HCT116 (cell line): ENCODE measurements at regions not wholly inside any gene's neighbourhood (a gene's known extent, or its start where the extent isn't known, plus 50 kb on each side); places are given as distances from the start of the nearest gene placed in this dataset.

ENCODE experiments used
- ATAC-seq: fragments of 200-7000 bp; cut with Tn5 transposase; 2 replicates; pipeline ENCODE4 v1.9.1; 2020; ENCODE audit warnings: mild to moderate bottlenecking, moderate library complexity
- BruUV-seq: library from RNA; stranded (reverse); fragments of 400-500 nt; replicated peaks from 2 replicates; lab custom pipeline; 2021; lab: Mats Ljungman, UMichigan
- CTCF ChIA-PET: fragments of 300-600 bp; sonication (Branson Sonifier 250); formaldehyde crosslinking; loops from one replicate; lab custom pipeline; 2021; ENCODE audit warnings: antibody characterized with exemption; lab: Charles Lee
- POLR2A ChIA-PET: fragments of 300-600, 350-600 bp; sonication (Branson Sonifier 250); formaldehyde crosslinking; loops from one replicate; lab custom pipeline; 2021; ENCODE audit warnings: antibody characterized with exemption; lab: Charles Lee
- RAD21 ChIA-PET, 2 experiments: fragments of 300-600 bp; sonication (Branson Sonifier 250); formaldehyde crosslinking; loops; one replicate each; lab custom pipeline; 2023; ENCODE audit warnings: low total read pairs in 2 of 2; ENCODE audit not compliant: uncharacterized antibody in 2 of 2, unreplicated experiment in 2 of 2, low non-redundant PET in 1 of 2; lab: Charles Lee
- DNase-seq: peaks from one replicate; pipeline ENCODE4 v3.0.0-alpha.2; 2010; ENCODE audit warnings: low read depth, low spot score
- H2AFZ ChIP-seq: fragments of 200-600 bp; shearing (Covaris generic), sonication (generic); 2 replicates; pipeline ENCODE4 v1.6.1; 2017; ENCODE audit warnings: low read depth, mixed run types, mixed read lengths, antibody characterized with exemption, low read length; ENCODE audit not compliant: poor library complexity, severe bottlenecking
- H3K27ac ChIP-seq: 2 replicates; pipeline ENCODE4 v1.5.1; 2012; ENCODE audit warnings: low read depth, low read length
- H3K27me3 ChIP-seq: fragments of 200-600 bp; sonication (generic); 2 replicates; pipeline ENCODE4 v1.6.1; 2016; ENCODE audit warnings: mixed run types, low read length, mixed read lengths; ENCODE audit not compliant: insufficient read depth
- H3K36me3 ChIP-seq, 2 experiments: fragments of 200-500 bp in 1 of 2; fragments of 200-600 bp in 1 of 2; sonication (Bioruptor generic) in 1 of 2; sonication (generic) in 1 of 2; 2 replicates each; pipeline versions ENCODE4 v1.5.1 to v1.6.1; 2014 to 2016; ENCODE audit warnings: low read length in 2 of 2, inconsistent platforms in 1 of 2, mixed read lengths in 1 of 2, mixed run types in 1 of 2; ENCODE audit not compliant: insufficient read depth in 2 of 2, control insufficient read depth in 1 of 2
- H3K4me1 ChIP-seq, 2 experiments: fragments of 200-600 bp in 1 of 2; sonication (generic) in 1 of 2; 2 replicates each; pipeline versions ENCODE4 v1.5.1 to v1.6.1; 2012 to 2017; ENCODE audit warnings: low read length in 2 of 2, inconsistent platforms in 1 of 2, mild to moderate bottlenecking in 1 of 2, mixed read lengths in 1 of 2, mixed run types in 1 of 2, moderate library complexity in 1 of 2; ENCODE audit not compliant: insufficient read depth in 2 of 2, control insufficient read depth in 1 of 2
- H3K4me2 ChIP-seq: fragments of 200-600 bp; sonication (generic); 2 replicates; pipeline ENCODE4 v1.6.1; 2017; ENCODE audit warnings: mixed run types, low read length, mixed read lengths
- H3K4me3 ChIP-seq, 2 experiments: fragments of 200-600 bp in 1 of 2; sonication (generic) in 1 of 2; replicated peaks in 1 of 2; 2 replicates each; pipeline ENCODE4 v1.5.1; 2011 to 2016; ENCODE audit warnings: low read length in 2 of 2, control low read depth in 1 of 2, low read depth in 1 of 2, mild to moderate bottlenecking in 1 of 2, mixed read lengths in 1 of 2, mixed run types in 1 of 2
- H3K79me2 ChIP-seq: fragments of 200-600 bp; sonication (generic); 2 replicates; pipeline ENCODE4 v1.6.1; 2017; ENCODE audit warnings: mild to moderate bottlenecking, mixed run types, low read length, moderate library complexity, mixed read lengths; ENCODE audit not compliant: insufficient read depth
- H3K9ac ChIP-seq: fragments of 200-600 bp; sonication (generic); 2 replicates; pipeline ENCODE4 v1.6.1; 2016; ENCODE audit warnings: low read length, mixed read lengths
- H3K9me2 ChIP-seq: fragments of 200-600 bp; sonication (generic), shearing (Covaris generic); 2 replicates; pipeline ENCODE4 v1.6.1; 2017; ENCODE audit warnings: mixed run types, mild to moderate bottlenecking, moderate library complexity; ENCODE audit not compliant: insufficient read depth
- H3K9me3 ChIP-seq, 2 experiments: fragments of 200-500 bp in 1 of 2; fragments of 200-600 bp in 1 of 2; sonication (Bioruptor generic) in 1 of 2; sonication (generic) in 1 of 2; 2 replicates each; pipeline ENCODE4 v1.6.1; 2014 to 2017; ENCODE audit warnings: low read length in 2 of 2, mixed read lengths in 2 of 2, inconsistent platforms in 1 of 2, low read depth in 1 of 2, mild to moderate bottlenecking in 1 of 2, mixed run types in 1 of 2, moderate library complexity in 1 of 2; ENCODE audit not compliant: control insufficient read depth in 1 of 2, insufficient read depth in 1 of 2
- H4K20me1 ChIP-seq: fragments of 200-600 bp; sonication (generic), shearing (Covaris generic); 2 replicates; pipeline ENCODE4 v1.6.1; 2017; ENCODE audit warnings: mixed run types, mild to moderate bottlenecking, moderate library complexity; ENCODE audit not compliant: insufficient read depth
- CEBPB ChIP-seq: IDR thresholded peaks from 2 replicates; pipeline ENCODE4 v1.6.1; 2012; ENCODE audit warnings: low read depth
- EGR1 ChIP-seq: IDR thresholded peaks from 2 replicates; pipeline ENCODE4 v1.6.1; 2012; ENCODE audit warnings: low read depth
- EZH2phosphoT487 ChIP-seq: fragments of 200-600 bp; IDR thresholded peaks from 2 replicates; pipeline ENCODE4 v1.6.1; 2018; ENCODE audit warnings: antibody characterized with exemption, borderline replicate concordance
- POLR2AphosphoS5 ChIP-seq: IDR thresholded peaks from 2 replicates; pipeline ENCODE4 v1.6.1; 2011; ENCODE audit warnings: mild to moderate bottlenecking, low read depth, low read length, moderate library complexity
- SRF ChIP-seq: IDR thresholded peaks from 2 replicates; pipeline ENCODE4 v1.6.1; 2012; ENCODE audit warnings: low read depth
- TCF7L2 ChIP-seq: IDR thresholded peaks from 2 replicates; pipeline ENCODE4 v1.7.0; 2011; ENCODE audit warnings: borderline replicate concordance, inconsistent platforms; ENCODE audit not compliant: insufficient read depth, insufficient read length; ENCODE audit errors: extremely low read depth
- ZFX ChIP-seq: fragments of 450-650 bp; IDR thresholded peaks from 2 replicates; pipeline ENCODE4 v1.6.1; 2017
- intact Hi-C: fragments of 100-400 bp; cut with micrococcal nuclease; formaldehyde crosslinking; loops from 2 replicates; pipeline ENCODE4 v1.10.0; 2022
- TF ChIP-seq, protein P1 (sequence below): IDR thresholded peaks from 2 replicates; pipeline ENCODE4 v1.6.1; 2012; ENCODE audit warnings: low read depth
- TF ChIP-seq, protein P2 (sequence below): IDR thresholded peaks from 2 replicates; pipeline ENCODE4 v1.6.1; 2011; ENCODE audit warnings: mild to moderate bottlenecking, low read length, moderate library complexity; ENCODE audit not compliant: insufficient replicate concordance; ENCODE audit errors: extremely low read depth
- TF ChIP-seq, protein P3 (sequence below): IDR thresholded peaks from 2 replicates; pipeline ENCODE4 v1.6.1; 2012

DNA sequence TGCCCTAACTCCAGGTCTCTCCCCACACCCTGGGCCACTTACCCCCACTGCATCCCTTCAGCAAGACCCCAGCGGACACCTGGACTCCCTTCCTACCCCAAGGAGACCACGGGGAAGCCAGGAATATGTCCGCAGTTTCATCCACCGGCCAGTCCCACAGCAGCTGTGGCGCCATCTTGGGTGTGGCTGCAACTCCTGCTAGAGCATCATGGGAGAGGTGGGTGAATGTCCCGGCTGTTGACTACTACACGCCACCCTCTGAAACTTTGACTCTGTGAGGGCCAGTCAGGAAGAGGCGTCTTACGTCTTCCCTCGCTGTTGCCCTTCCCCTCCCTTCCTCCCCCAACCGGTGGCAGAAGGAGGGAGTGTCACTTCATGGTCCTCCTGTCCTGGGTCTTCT lies 238.3 kb upstream of the RNF32 start:
- H3K4me2 ChIP-seq, result no peak overlapping the region
- no peaks in the 10 kb centered on the region for H3K9me2 ChIP-seq
- 0 out of 2 replicates have a peak, but pooled peaks cover 11% of the 10 kb centered on the region for H3K27me3 ChIP-seq
- RAD21 ChIA-PET, result no interaction called here
- no peak overlapping the region for H3K4me3 ChIP-seq
- no peaks in the 10 kb centered on the region for H3K36me3 ChIP-seq
- POLR2A ChIA-PET, result no interaction called here
- no peaks in the 10 kb centered on the region for H3K9me3 ChIP-seq
- no peak overlapping the region for H3K27ac ChIP-seq
- no peaks in the 10 kb centered on the region for H4K20me1 ChIP-seq
- ATAC-seq, result no peak
- intact Hi-C loops, result no loop called here
- TF ChIP-seq EGR1 (no peak), EZH2phosphoT487 (no peak), TCF7L2 (no peak)
- TF ChIP-seq, protein P1, sequence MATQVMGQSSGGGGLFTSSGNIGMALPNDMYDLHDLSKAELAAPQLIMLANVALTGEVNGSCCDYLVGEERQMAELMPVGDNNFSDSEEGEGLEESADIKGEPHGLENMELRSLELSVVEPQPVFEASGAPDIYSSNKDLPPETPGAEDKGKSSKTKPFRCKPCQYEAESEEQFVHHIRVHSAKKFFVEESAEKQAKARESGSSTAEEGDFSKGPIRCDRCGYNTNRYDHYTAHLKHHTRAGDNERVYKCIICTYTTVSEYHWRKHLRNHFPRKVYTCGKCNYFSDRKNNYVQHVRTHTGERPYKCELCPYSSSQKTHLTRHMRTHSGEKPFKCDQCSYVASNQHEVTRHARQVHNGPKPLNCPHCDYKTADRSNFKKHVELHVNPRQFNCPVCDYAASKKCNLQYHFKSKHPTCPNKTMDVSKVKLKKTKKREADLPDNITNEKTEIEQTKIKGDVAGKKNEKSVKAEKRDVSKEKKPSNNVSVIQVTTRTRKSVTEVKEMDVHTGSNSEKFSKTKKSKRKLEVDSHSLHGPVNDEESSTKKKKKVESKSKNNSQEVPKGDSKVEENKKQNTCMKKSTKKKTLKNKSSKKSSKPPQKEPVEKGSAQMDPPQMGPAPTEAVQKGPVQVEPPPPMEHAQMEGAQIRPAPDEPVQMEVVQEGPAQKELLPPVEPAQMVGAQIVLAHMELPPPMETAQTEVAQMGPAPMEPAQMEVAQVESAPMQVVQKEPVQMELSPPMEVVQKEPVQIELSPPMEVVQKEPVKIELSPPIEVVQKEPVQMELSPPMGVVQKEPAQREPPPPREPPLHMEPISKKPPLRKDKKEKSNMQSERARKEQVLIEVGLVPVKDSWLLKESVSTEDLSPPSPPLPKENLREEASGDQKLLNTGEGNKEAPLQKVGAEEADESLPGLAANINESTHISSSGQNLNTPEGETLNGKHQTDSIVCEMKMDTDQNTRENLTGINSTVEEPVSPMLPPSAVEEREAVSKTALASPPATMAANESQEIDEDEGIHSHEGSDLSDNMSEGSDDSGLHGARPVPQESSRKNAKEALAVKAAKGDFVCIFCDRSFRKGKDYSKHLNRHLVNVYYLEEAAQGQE, result no peak
- DNase-seq, result no peak
- H3K4me1 ChIP-seq, result no peaks in the 10 kb centered on the region
- BruUV-seq, result no TSS peak
- no peaks in the 10 kb centered on the region for H3K79me2 ChIP-seq
- CTCF ChIA-PET, result no interaction called here
- no peak overlapping the region for H2AFZ ChIP-seq
- H3K9ac ChIP-seq, result no peak overlapping the region

DNA sequence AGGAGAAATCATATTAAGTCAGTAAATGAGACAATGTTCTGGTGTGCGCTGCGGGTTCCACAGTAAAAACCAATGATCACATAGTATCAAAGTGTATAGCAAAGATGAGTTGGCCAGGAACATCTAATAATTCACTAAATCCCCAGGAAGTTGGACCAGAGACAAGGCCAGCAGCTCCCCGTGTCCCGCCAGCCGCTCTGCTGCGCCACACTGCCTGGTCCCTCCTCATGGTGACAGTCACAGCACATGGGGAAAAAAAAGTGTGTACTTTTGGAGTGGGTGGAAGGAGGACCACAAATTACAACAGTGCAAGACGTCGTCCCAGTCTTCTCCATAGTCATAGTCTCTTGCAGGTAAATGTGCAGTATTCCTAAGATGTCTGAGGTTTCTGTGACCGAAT lies 239.0 kb upstream of the RNF32 start:
- POLR2A ChIA-PET, result no interaction called here
- intact Hi-C loops, result no loop called here
- RAD21 ChIA-PET, result no interaction called here
- Histone ChIP-seq H3K4me3 (no peak overlapping the region), H3K4me1 (no peaks in the 10 kb centered on the region), H3K79me2 (no peaks in the 10 kb centered on the region), H2AFZ (no peak overlapping the region), H3K27me3 (0 out of 2 replicates have a peak, but pooled peaks cover 11% of the 10 kb centered on the region), H3K36me3 (no peaks in the 10 kb centered on the region), H3K27ac (no peak overlapping the region), H3K4me2 (no peak overlapping the region), H3K9me3 (no peaks in the 10 kb centered on the region), H3K9ac (no peak overlapping the region), H4K20me1 (no peaks in the 10 kb centered on the region), H3K9me2 (no peaks in the 10 kb centered on the region)
- ATAC-seq (no peak), DNase-seq (no peak)
- no peak for TF ChIP-seq ZFX
- TF ChIP-seq, protein P2, sequence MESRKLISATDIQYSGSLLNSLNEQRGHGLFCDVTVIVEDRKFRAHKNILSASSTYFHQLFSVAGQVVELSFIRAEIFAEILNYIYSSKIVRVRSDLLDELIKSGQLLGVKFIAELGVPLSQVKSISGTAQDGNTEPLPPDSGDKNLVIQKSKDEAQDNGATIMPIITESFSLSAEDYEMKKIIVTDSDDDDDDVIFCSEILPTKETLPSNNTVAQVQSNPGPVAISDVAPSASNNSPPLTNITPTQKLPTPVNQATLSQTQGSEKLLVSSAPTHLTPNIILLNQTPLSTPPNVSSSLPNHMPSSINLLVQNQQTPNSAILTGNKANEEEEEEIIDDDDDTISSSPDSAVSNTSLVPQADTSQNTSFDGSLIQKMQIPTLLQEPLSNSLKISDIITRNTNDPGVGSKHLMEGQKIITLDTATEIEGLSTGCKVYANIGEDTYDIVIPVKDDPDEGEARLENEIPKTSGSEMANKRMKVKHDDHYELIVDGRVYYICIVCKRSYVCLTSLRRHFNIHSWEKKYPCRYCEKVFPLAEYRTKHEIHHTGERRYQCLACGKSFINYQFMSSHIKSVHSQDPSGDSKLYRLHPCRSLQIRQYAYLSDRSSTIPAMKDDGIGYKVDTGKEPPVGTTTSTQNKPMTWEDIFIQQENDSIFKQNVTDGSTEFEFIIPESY, result no peak
- TF ChIP-seq, protein P3, sequence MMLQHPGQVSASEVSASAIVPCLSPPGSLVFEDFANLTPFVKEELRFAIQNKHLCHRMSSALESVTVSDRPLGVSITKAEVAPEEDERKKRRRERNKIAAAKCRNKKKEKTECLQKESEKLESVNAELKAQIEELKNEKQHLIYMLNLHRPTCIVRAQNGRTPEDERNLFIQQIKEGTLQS, result no peak
- TF ChIP-seq SRF, result no peak
- TF ChIP-seq EZH2phosphoT487, result no peak
- no peak for TF ChIP-seq POLR2AphosphoS5
- TF ChIP-seq CEBPB, result no peak
- CTCF ChIA-PET, result no interaction called here
- BruUV-seq, result no TSS peak
